Renal pelvis (tissue), 1 donor: ENCODE measurements at regions not wholly inside any gene's neighbourhood (a gene's known extent, or its start where the extent isn't known, plus 50 kb on each side); places are given as distances from the start of the nearest gene placed in this dataset.
A peak's percentile ranks its signal among the peaks of the same experiment; 100 is the strongest.

Source experiments
- DNase-seq: peaks from one replicate; pipeline ENCODE4 v3.0.0-alpha.2; 2013

- DNase-seq: no peak
Observed at GRCh38 chr1:221630236-221630635, 111.7 kb downstream of the DUSP10 start.

DNA sequence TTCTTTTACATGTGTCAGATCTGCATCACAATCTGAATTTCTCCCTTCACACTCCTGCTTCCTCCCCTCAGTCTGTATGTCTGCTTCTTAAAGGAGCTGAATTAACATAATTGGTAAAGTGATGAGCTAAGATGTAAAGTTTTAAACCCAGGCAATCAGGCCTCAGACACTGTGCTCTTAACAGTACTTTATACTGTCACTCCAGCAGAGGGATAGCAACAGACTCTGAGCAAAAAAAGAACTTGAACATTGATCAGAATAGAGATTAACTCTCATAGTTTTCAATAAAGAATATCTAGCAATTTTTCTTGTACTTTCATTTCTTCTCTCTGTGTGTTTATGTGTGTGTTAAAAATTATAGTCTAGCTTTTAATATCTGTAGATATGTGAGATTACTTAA lies 110.3 kb downstream of the DUSP10 start:
- DNase-seq: no peak

- no peak for DNase-seq
Observed at GRCh38 chr1:221632072-221632471, 109.8 kb downstream of the DUSP10 start.

DNA sequence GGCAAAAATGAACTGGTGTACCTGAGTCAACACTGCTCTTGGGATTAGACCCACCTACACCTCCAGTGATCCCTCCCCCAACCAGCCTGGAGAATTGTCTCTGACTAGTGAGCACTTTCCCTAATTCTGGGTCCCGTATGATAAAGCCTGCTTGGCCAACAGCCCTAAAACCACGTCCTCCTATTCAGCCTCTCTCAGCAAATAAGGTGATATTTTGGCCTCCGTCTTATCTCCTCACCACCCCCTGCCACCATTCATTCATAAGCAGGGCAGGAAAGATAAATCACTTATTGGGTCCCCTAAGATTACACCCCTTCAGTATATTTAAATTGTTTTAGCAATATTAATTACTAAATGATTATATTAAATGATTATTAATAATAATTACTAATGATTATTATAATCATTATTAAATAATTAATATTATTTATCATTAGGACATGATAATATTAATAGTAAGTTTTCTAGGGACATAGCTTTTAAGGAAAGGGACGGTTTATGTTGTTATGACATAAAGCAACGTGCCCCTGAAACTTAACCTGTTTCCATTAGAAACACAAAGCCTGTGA lies 108.0 kb downstream of the DUSP10 start:
- DNase-seq: no peak

DNA sequence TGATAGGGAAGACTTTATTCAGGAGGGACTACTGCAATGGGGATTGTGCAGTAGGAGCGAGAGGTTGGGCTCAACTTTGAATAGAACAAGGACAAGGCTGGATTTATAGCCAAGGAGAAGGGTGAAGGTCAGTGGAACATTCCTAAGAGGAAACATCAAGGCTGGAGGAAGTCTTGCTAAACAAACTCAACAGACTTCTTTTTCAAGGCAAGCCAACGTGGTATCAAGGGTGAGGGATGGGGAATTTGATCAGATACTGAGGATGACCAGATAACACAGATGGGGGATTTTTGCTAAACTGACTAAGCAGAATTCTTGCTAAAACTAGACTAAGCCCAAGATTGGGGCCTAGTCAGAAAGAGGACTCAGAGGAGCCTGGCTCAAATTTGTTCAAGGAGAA lies 107.3 kb downstream of the DUSP10 start:
- peak; percentile 12 for DNase-seq

DNA sequence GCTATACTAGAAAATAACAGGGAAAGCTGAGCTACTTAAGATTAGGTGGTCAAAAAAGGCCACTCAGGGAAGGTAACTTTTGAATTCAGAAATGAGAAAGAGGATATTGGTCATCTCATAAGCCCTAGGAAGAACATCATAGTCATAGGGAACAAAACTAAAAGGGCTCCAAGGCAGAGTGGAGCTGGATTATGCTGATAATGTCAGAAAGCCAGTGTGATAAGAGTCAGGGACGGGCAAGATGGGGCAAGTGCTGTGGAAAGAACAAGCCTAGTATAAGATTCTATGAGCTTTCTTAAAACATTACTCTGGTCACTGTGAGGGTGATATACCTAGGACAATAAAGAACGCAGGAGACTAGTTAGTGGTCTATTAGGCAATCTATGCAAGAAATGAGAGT lies 106.6 kb downstream of the DUSP10 start:
- DNase-seq: no peak

- no peak for DNase-seq
Observed at GRCh38 chr1:221636096-221636495, 105.8 kb downstream of the DUSP10 start.

DNA sequence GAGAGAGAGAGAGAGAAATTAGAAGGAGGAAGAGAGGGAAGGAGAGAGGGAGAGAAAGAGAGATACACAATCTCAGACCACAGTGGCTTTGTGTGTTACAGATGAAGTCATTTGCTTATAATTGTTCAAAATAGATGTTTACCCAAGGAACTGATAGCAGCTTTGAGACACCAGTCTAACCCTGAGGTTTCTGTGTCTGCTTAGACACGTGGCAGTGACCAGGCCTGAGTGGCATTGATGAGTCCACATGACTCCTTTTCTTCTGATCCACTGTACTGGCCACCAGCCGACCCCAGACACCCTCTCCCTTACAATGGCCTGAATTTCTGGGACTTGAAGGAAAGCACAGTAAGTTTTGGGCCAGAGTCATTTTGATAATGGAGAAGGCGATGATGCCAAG lies 104.9 kb downstream of the DUSP10 start:
- DNase-seq: no peak

- DNase-seq: no peak
Observed at GRCh38 chr1:221637641-221638041, 104.2 kb downstream of the DUSP10 start.

DNA sequence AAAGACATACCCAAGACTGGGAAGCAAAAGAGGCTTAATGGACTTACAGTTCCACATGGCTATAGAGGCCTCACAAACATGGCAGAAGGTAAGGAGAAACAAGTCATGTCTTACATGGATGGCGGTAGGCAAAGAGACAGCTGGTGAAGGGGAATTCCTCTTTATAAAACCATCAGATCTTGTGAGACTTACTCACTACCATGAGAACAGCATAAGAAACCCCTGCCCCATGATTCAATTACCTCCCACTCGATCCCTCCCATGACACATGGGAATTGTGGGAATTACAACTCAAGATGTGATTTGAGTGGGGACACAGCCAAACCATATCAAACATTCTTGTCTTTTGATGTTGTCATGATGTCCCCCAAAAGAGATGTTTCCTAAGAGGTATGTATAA lies 103.3 kb downstream of the DUSP10 start:
- DNase-seq: no peak

DNA sequence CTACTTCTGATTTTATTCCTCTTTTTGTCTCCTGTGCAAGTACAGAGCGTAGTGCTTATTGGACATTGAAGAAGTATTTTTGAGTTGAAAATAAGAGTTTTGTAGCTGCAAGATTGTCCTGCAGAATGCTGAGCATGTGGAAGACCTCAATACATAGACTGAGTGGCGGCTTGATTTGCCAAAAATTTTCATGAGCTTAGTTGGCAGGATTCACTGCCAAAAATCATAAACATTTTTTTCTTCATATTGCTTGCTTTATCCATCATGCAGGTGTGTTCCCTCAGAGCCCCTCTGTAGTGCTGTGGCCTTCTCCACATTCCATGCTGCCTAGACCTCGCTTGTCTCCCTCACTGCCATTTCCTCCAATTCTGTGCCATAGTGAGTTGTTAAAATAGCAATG lies 100.1 kb downstream of the DUSP10 start:
- DNase-seq: no peak

DNA sequence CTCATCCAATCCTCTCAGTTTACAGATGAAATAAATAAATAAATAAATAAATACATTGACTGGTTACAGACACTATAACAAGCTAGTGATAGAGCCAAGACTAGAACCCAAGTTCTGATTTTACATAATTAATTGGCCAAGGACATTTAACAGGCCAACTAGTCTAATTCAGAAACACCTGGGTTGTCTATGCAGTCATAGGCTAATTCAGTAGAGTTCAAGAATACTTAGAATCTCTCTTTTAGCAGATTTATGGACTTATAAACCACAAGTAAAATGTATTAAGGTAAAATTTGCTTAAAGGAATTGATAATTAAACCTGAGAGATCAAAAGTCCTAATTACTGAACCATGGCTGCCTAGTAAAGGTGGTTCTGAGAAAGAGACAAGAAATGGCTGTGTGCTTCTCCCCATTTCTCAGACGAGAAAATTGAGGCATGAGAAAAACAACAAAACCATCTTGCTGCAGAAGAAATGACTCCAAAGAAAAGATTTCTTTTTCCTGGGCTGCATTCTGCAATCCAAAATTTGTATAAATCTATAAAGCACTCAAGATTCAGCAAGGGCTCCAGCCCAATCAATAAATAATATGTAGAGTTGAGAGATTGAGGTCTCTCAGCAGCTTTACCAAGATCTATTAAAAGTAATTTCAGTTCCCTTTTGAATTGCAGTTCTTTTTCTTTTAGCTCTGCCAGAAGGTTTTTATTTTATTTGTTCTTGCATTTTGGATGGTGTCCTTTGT lies 98.3 kb downstream of the DUSP10 start:
- no peak for DNase-seq

DNA sequence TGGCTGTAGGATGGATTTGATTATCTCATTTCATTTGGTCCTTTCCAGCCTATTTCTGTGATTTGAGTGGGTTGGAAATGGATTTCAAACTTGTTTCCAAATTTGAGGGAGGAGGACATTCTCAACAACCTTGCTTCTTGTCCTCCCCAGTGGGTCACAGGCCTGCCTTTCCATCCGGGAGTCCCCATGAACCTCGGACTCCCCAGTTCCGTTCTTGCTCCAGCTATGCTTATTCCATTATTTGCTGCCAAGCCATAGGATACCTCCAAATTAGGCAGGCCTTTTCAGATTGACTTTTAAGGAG lies 97.8 kb downstream of the DUSP10 start:
- DNase-seq: no peak

DNA sequence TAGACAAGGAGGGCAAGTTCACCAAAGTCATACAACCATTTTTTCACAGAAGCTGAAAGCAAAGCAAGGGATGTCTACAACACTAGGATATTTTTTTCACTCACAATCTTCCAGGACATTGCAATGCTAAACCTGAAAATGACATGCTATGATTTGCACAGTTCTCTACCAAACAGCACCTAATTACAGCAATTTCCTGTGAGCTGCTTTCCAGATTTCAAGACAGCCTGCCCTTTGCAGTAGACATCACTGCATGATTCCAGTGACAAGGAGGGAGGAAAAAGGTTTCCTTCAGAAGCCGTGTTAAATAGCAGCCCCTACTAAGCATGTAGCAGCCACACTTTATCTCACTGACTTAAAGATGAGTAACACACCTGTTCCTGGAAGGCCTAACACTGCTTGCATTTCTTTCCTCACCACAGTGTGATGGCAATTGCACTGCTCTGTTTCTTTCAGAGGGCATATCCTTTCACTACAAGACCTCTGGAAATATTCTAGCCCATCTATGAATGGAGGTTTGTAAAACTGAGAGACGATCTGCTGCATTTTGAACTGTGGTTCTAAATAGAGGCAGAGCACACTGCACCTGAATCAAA lies 97.1 kb downstream of the DUSP10 start:
- DNase-seq: no peak

GRCh38 chr1:221648201-221648600 lies 93.7 kb downstream of the DUSP10 start:
- no peak for DNase-seq
